ENCODE measurements at regions not wholly inside any gene's neighbourhood (a gene's known extent, or its start where the extent isn't known, plus 50 kb on each side); places are given as distances from the start of the nearest gene placed in this dataset.

- DNase-seq: no peak
These were observed 255.3 kb upstream of the SALL3 start for GRCh38 chr18:78724214-78724914.

GRCh38 chr18:78725426-78725825 is 254.2 kb upstream of the SALL3 start:
- no peak for DNase-seq

- no peak for DNase-seq
These were observed 253.1 kb upstream of the SALL3 start for GRCh38 chr18:78726326-78727056.

GRCh38 chr18:78727057-78727739 is 252.4 kb upstream of the SALL3 start:
- no peak for DNase-seq

GRCh38 chr18:78727877-78728783 is 251.5 kb upstream of the SALL3 start:
- no peak for DNase-seq

- no peak for DNase-seq
These were observed 250.7 kb upstream of the SALL3 start for GRCh38 chr18:78728784-78729467.

- no peak for DNase-seq
These were observed 249.1 kb upstream of the SALL3 start for GRCh38 chr18:78730546-78730945.

- DNase-seq: no peak
These were observed 248.6 kb upstream of the SALL3 start for GRCh38 chr18:78731016-78731397.

- no peak for DNase-seq
These were observed 248.1 kb upstream of the SALL3 start for GRCh38 chr18:78731398-78732032.

GRCh38 chr18:78732273-78733210 is 247.1 kb upstream of the SALL3 start:
- DNase-seq: no peak

- no peak for DNase-seq
These were observed 245.6 kb upstream of the SALL3 start for GRCh38 chr18:78733762-78734613.

GRCh38 chr18:78734614-78734945 is 245.0 kb upstream of the SALL3 start:
- no peak for DNase-seq

- no peak for DNase-seq
These were observed 244.2 kb upstream of the SALL3 start for GRCh38 chr18:78735131-78736014.

- no peak for DNase-seq
These were observed 243.5 kb upstream of the SALL3 start for GRCh38 chr18:78736015-78736690.

GRCh38 chr18:78737006-78737915 is 242.4 kb upstream of the SALL3 start:
- DNase-seq: no peak

GRCh38 chr18:78738076-78738690 is 241.4 kb upstream of the SALL3 start:
- no peak for DNase-seq

- no peak for DNase-seq
These were observed 240.5 kb upstream of the SALL3 start for GRCh38 chr18:78739115-78739514.
